Activated B cell treated with CpG ODN at 0.5 μM for 24 hours (primary cell): ENCODE measurements at regions not wholly inside any gene's neighbourhood (a gene's known extent, or its start where the extent isn't known, plus 50 kb on each side); places are given as distances from the start of the nearest gene placed in this dataset.

Experiments
- ATAC-seq: fragments of 200-7000 bp; cut with Tn5 transposase; one replicate; pipeline ENCODE4 v1.10.0; 2021; ENCODE audit warnings: low read depth, mild to moderate bottlenecking, moderate library complexity
- CTCF ChIA-PET: fragments of 350-600 bp; sonication (Branson Sonifier 250); formaldehyde crosslinking; loops from one replicate; lab custom pipeline; 2021; ENCODE audit warnings: antibody characterized with exemption; lab: Charles Lee
- POLR2A ChIA-PET: fragments of 350-600 bp; sonication (Branson Sonifier 250); formaldehyde crosslinking; loops from one replicate; lab custom pipeline; 2021; ENCODE audit warnings: antibody characterized with exemption; lab: Charles Lee
- DNase-seq: peaks from one replicate; pipeline ENCODE4 v3.0.0; 2022
- H3K27ac Mint-ChIP-seq: one replicate; pipeline ENCODE4 v1.8.0; 2020; ENCODE audit warnings: mixed read lengths
- H3K27me3 Mint-ChIP-seq: one replicate; pipeline ENCODE4 v1.8.0; 2021; ENCODE audit warnings: mixed read lengths
- H3K36me3 Mint-ChIP-seq: one replicate; pipeline ENCODE4 v1.8.0; 2021; ENCODE audit warnings: low read depth, mixed read lengths
- H3K4me1 Mint-ChIP-seq: one replicate; pipeline ENCODE4 v1.8.0; 2021; ENCODE audit warnings: mixed read lengths
- H3K4me3 Mint-ChIP-seq: one replicate; pipeline ENCODE4 v1.8.0; 2020; ENCODE audit warnings: mild to moderate bottlenecking, mixed read lengths
- H3K9me3 Mint-ChIP-seq: one replicate; pipeline ENCODE4 v1.8.0; 2020; ENCODE audit warnings: mixed read lengths
- intact Hi-C: fragments of 100-400 bp; cut with micrococcal nuclease; formaldehyde crosslinking; loops from one replicate; pipeline ENCODE4 v1.15.1; 2024
- TF ChIP-seq, protein P1 (sequence below): fragments of 200-600 bp; IDR thresholded peaks from one replicate; pipeline ENCODE4 v1.8.0; 2022; ENCODE audit warnings: antibody characterized with exemption, mild to moderate bottlenecking

DNA sequence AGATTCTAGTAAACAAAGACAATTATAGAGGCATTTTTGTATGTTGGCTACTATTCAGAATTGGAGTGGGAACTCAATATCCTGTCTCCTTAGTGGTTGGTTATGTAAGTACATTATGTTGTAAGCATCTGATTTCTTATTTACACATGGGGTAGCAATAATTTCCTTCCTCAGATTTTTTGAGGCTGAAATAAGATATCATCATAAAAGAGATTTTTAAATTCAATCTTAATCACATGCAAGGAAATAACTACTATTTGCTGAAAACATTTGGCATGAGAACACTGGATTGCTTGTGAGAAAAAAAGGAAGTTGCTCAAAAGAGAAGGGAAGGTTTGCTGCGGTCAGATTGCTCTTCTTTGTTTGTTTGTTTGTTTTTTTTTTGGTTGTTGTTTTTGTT lies 437.7 kb upstream of the HS3ST1 start:
- no peak overlapping the region for H3K27ac Mint-ChIP-seq
- CTCF ChIA-PET = no interaction called here
- intact Hi-C loops = no loop called here
- H3K36me3 Mint-ChIP-seq = no peaks in the 10 kb centered on the region
- H3K27me3 Mint-ChIP-seq = no peaks in the 10 kb centered on the region
- no peak overlapping the region for H3K4me3 Mint-ChIP-seq
- ATAC-seq (no peak), DNase-seq (no peak)
- H3K9me3 Mint-ChIP-seq = peaks cover 2% of the 10 kb centered on the region
- H3K4me1 Mint-ChIP-seq = no peaks in the 10 kb centered on the region
- POLR2A ChIA-PET = no interaction called here
- TF ChIP-seq, protein P1, sequence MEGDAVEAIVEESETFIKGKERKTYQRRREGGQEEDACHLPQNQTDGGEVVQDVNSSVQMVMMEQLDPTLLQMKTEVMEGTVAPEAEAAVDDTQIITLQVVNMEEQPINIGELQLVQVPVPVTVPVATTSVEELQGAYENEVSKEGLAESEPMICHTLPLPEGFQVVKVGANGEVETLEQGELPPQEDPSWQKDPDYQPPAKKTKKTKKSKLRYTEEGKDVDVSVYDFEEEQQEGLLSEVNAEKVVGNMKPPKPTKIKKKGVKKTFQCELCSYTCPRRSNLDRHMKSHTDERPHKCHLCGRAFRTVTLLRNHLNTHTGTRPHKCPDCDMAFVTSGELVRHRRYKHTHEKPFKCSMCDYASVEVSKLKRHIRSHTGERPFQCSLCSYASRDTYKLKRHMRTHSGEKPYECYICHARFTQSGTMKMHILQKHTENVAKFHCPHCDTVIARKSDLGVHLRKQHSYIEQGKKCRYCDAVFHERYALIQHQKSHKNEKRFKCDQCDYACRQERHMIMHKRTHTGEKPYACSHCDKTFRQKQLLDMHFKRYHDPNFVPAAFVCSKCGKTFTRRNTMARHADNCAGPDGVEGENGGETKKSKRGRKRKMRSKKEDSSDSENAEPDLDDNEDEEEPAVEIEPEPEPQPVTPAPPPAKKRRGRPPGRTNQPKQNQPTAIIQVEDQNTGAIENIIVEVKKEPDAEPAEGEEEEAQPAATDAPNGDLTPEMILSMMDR = no peak

DNA sequence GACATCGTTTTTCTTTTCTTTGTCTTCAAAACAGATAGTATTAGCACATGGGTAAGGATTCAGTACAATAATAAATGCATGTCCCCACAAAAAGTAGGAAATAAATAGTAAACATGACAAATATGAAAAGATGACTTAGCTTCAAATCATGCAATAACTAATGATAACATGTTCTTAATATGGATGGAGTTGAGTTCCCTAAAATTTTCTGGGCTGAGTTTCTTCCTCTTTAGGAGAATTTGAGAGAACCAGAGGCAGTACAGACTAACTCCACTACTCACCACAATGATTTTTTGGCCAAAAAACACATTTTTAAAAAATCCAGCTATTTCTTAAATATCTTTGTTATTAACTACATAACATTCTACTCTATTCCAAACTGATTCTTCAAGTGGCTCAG lies 432.3 kb upstream of the HS3ST1 start:
- no peaks in the 10 kb centered on the region for H3K4me1 Mint-ChIP-seq
- DNase-seq = no peak
- TF ChIP-seq, protein P1 = no peak
- no peaks in the 10 kb centered on the region for H3K27me3 Mint-ChIP-seq
- H3K9me3 Mint-ChIP-seq = peaks cover 3% of the 10 kb centered on the region
- ChIA-PET POLR2A (no interaction called here), CTCF (no interaction called here)
- no peak for ATAC-seq
- no peak overlapping the region for H3K27ac Mint-ChIP-seq
- intact Hi-C loops = no loop called here
- no peaks in the 10 kb centered on the region for H3K36me3 Mint-ChIP-seq
- H3K4me3 Mint-ChIP-seq = no peak overlapping the region

GRCh38 chr4:11857881-11858280 lies 429.2 kb upstream of the HS3ST1 start:
- ATAC-seq = no peak
- TF ChIP-seq, protein P1 = no peak
- Mint-ChIP-seq H3K36me3 (no peaks in the 10 kb centered on the region), H3K9me3 (peaks cover 3% of the 10 kb centered on the region), H3K4me1 (no peaks in the 10 kb centered on the region), H3K27ac (no peak overlapping the region), H3K27me3 (no peaks in the 10 kb centered on the region), H3K4me3 (no peak overlapping the region)
- ChIA-PET POLR2A (no interaction called here), CTCF (no interaction called here)
- no peak for DNase-seq
- intact Hi-C loops = no loop called here

GRCh38 chr4:11847167-11847566 lies 418.5 kb upstream of the HS3ST1 start:
- DNase-seq (no peak), ATAC-seq (no peak)
- Mint-ChIP-seq H3K27ac (no peak overlapping the region), H3K9me3 (no peaks in the 10 kb centered on the region), H3K36me3 (no peaks in the 10 kb centered on the region), H3K4me3 (no peak overlapping the region), H3K27me3 (no peaks in the 10 kb centered on the region), H3K4me1 (no peaks in the 10 kb centered on the region)
- CTCF ChIA-PET = no interaction called here
- POLR2A ChIA-PET = no interaction called here
- TF ChIP-seq, protein P1 = no peak
- intact Hi-C loops = no loop called here

DNA sequence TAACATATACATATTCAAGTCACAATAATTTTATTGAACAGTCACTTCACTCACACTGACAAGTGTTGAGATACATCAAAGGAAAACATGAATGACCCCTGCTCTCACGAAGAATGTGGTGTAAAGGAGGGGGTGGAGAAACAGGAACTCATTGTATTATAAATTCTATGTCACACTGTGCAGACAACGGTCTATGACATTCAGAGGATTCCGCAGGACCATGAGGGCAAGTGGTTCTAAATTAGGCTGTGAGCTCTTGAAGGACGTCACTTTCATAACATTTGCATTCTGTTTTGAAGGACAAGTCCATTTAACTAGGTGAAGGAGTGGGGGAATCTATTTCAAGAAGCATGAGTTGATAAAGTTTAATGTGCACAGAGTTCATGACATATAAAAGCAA lies 415.2 kb upstream of the HS3ST1 start:
- ChIA-PET POLR2A (no interaction called here), CTCF (no interaction called here)
- no peak for DNase-seq
- no peaks in the 10 kb centered on the region for H3K36me3 Mint-ChIP-seq
- intact Hi-C loops = no loop called here
- H3K27ac Mint-ChIP-seq = no peak overlapping the region
- no peaks in the 10 kb centered on the region for H3K4me1 Mint-ChIP-seq
- no peak overlapping the region for H3K4me3 Mint-ChIP-seq
- ATAC-seq = no peak
- H3K27me3 Mint-ChIP-seq = no peaks in the 10 kb centered on the region
- H3K9me3 Mint-ChIP-seq = no peaks in the 10 kb centered on the region
- TF ChIP-seq, protein P1 = no peak
